GM21529 (cell line): ENCODE measurements at regions not wholly inside any gene's neighbourhood (a gene's known extent, or its start where the extent isn't known, plus 50 kb on each side); places are given as distances from the start of the nearest gene placed in this dataset.

ENCODE experiments used
- ATAC-seq: cut with Tn5 transposase; IDR thresholded peaks from one replicate; pipeline ENCODE4 v1.9.1; 2021; ENCODE audit not compliant: unreplicated experiment

GRCh38 chr4:124262211-124263179 is 450.0 kb downstream of the ANKRD50 start:
- peak; percentile 90 for ATAC-seq

- ATAC-seq = no peak
Measured at GRCh38 chr4:124265701-124266100, 446.8 kb downstream of the ANKRD50 start.

GRCh38 chr4:124266721-124267120 is 445.8 kb downstream of the ANKRD50 start:
- no peak for ATAC-seq

- no peak for ATAC-seq
Measured at GRCh38 chr4:124276461-124276860, 436.1 kb downstream of the ANKRD50 start.

- ATAC-seq = no peak
Measured at GRCh38 chr4:124277691-124278090, 434.8 kb downstream of the ANKRD50 start.

- no peak for ATAC-seq
Measured at GRCh38 chr4:124278477-124278876, 434.1 kb downstream of the ANKRD50 start.

- no peak for ATAC-seq
Measured at GRCh38 chr4:124279741-124280140, 432.8 kb downstream of the ANKRD50 start.

- ATAC-seq = no peak
Measured at GRCh38 chr4:124282301-124282898, 430.1 kb downstream of the ANKRD50 start.

GRCh38 chr4:124288706-124289486 is 423.6 kb downstream of the ANKRD50 start:
- ATAC-seq = no peak

GRCh38 chr4:124290678-124291077 is 421.9 kb downstream of the ANKRD50 start:
- no peak for ATAC-seq

GRCh38 chr4:124295413-124295812 is 417.1 kb downstream of the ANKRD50 start:
- no peak for ATAC-seq

- no peak for ATAC-seq
Measured at GRCh38 chr4:124304941-124305340, 407.6 kb downstream of the ANKRD50 start.

- no peak for ATAC-seq
Measured at GRCh38 chr4:124306352-124306751, 406.2 kb downstream of the ANKRD50 start.

- no peak for ATAC-seq
Measured at GRCh38 chr4:124307143-124307542, 405.4 kb downstream of the ANKRD50 start.

GRCh38 chr4:124318292-124318691 is 394.2 kb downstream of the ANKRD50 start:
- no peak for ATAC-seq

GRCh38 chr4:124321364-124321763 is 391.2 kb downstream of the ANKRD50 start:
- no peak for ATAC-seq

- ATAC-seq = peak; percentile 64
Measured at GRCh38 chr4:124322234-124323065, 390.1 kb downstream of the ANKRD50 start.

- no peak for ATAC-seq
Measured at GRCh38 chr4:124325690-124326089, 386.8 kb downstream of the ANKRD50 start.

- no peak for ATAC-seq
Measured at GRCh38 chr4:124329134-124329533, 383.4 kb downstream of the ANKRD50 start.

- no peak for ATAC-seq
Measured at GRCh38 chr4:124330045-124330444, 382.5 kb downstream of the ANKRD50 start.

GRCh38 chr4:124331781-124332180 is 380.8 kb downstream of the ANKRD50 start:
- ATAC-seq = no peak
